WTC11 (cell line): ENCODE measurements at regions not wholly inside any gene's neighbourhood (a gene's known extent, or its start where the extent isn't known, plus 50 kb on each side); places are given as distances from the start of the nearest gene placed in this dataset.

ENCODE experiments used
- ATAC-seq: fragments of 200-7000 bp; cut with Tn5 transposase; 2 replicates; pipeline ENCODE4 v1.10.0; 2021; ENCODE audit warnings: mild to moderate bottlenecking, moderate library complexity
- CTCF ChIA-PET: fragments of 300-600 bp; sonication (Branson Sonifier 250); formaldehyde crosslinking; loops from one replicate; lab custom pipeline; 2021; ENCODE audit warnings: antibody characterized with exemption; lab: Charles Lee
- POLR2A ChIA-PET: fragments of 350-600 bp; sonication (Branson Sonifier 250); formaldehyde crosslinking; loops from one replicate; lab custom pipeline; 2021; ENCODE audit warnings: antibody characterized with exemption; lab: Charles Lee
- DNase-seq: peaks from one replicate; pipeline ENCODE4 v3.0.0; 2021; ENCODE audit warnings: low spot score
- H3K27ac Mint-ChIP-seq: 2 replicates; pipeline ENCODE4 v1.8.0; 2021; ENCODE audit warnings: mixed read lengths
- H3K27me3 Mint-ChIP-seq: 2 replicates; pipeline ENCODE4 v1.8.0; 2021; ENCODE audit warnings: low read depth, mild to moderate bottlenecking, moderate library complexity, mixed read lengths
- H3K36me3 Mint-ChIP-seq: 2 replicates; pipeline ENCODE4 v1.8.0; 2021; ENCODE audit warnings: mixed read lengths
- H3K4me1 Mint-ChIP-seq: 2 replicates; pipeline ENCODE4 v1.8.0; 2022; ENCODE audit warnings: mixed read lengths
- H3K4me3 Mint-ChIP-seq: 2 replicates; pipeline ENCODE4 v1.8.0; 2021; ENCODE audit warnings: mild to moderate bottlenecking, moderate library complexity, mixed read lengths
- H3K9me3 Mint-ChIP-seq: 2 replicates; pipeline ENCODE4 v1.8.0; 2021; ENCODE audit warnings: mixed read lengths
- ESRRA ChIP-seq: sonication (generic); formaldehyde crosslinking; IDR thresholded peaks from 2 replicates; pipeline ENCODE4 v1.8.1; 2022; ENCODE audit warnings: mild to moderate bottlenecking, missing genetic modification reagents, borderline replicate concordance
- GABPB1 ChIP-seq: sonication (generic); formaldehyde crosslinking; IDR thresholded peaks from 2 replicates; pipeline ENCODE4 v1.8.1; 2023; ENCODE audit warnings: mild to moderate bottlenecking, missing genetic modification reagents
- GRHL2 ChIP-seq: fragments of 250-450 bp; sonication (Bioruptor Pico); IDR thresholded peaks from 2 replicates; pipeline ENCODE4 v1.8.0; 2022; ENCODE audit warnings: mild to moderate bottlenecking, moderate library complexity; ENCODE audit not compliant: insufficient replicate concordance, severe bottlenecking
- GTF2I ChIP-seq: fragments of 250-450 bp; sonication (Bioruptor Pico); conservative IDR thresholded peaks from 2 replicates; pipeline ENCODE4 v1.4.0; 2021; ENCODE audit warnings: mild to moderate bottlenecking
- HMGA2 ChIP-seq: fragments of 250-450 bp; sonication (Bioruptor Pico); IDR thresholded peaks from 2 replicates; pipeline ENCODE4 v1.4.0; 2021; ENCODE audit warnings: mild to moderate bottlenecking, moderate library complexity
- MXD4 ChIP-seq: fragments of 250-450 bp; sonication (Bioruptor Pico); IDR thresholded peaks from 2 replicates; pipeline ENCODE4 v1.8.0; 2021; ENCODE audit warnings: mild to moderate bottlenecking, moderate library complexity, borderline replicate concordance
- MYBL2 ChIP-seq: sonication (generic); formaldehyde crosslinking; IDR thresholded peaks from 2 replicates; pipeline ENCODE4 v1.8.1; 2023; ENCODE audit warnings: mild to moderate bottlenecking, moderate library complexity, missing genetic modification reagents
- NR3C1 ChIP-seq: sonication (generic); formaldehyde crosslinking; conservative IDR thresholded peaks from 2 replicates; pipeline ENCODE4 v1.8.1; 2023; ENCODE audit warnings: low read depth, mild to moderate bottlenecking, missing genetic modification reagents
- RORB ChIP-seq: fragments of 250-450 bp; sonication (Bioruptor Pico); IDR thresholded peaks from 2 replicates; pipeline ENCODE4 v1.9.0; 2021; ENCODE audit warnings: mild to moderate bottlenecking
- SMAD3 ChIP-seq: sonication (generic); formaldehyde crosslinking; IDR thresholded peaks from 2 replicates; pipeline ENCODE4 v1.8.0; 2022; ENCODE audit warnings: missing genetic modification reagents, mild to moderate bottlenecking, borderline replicate concordance
- SMAD4 ChIP-seq: sonication (generic); formaldehyde crosslinking; IDR thresholded peaks from 2 replicates; pipeline ENCODE4 v1.8.0; 2022; ENCODE audit warnings: mild to moderate bottlenecking, missing genetic modification reagents
- SOX15 ChIP-seq: fragments of 250-450 bp; sonication (Bioruptor Pico); IDR thresholded peaks from 2 replicates; pipeline ENCODE4 v1.9.0; 2021; ENCODE audit warnings: mild to moderate bottlenecking
- ZNF317 ChIP-seq: sonication (generic); formaldehyde crosslinking; IDR thresholded peaks from 2 replicates; pipeline ENCODE4 v1.8.1; 2023; ENCODE audit warnings: low read depth, mild to moderate bottlenecking, moderate library complexity, missing genetic modification reagents, borderline replicate concordance
- TF ChIP-seq, protein P1 (sequence below): sonication (generic); formaldehyde crosslinking; IDR thresholded peaks from 2 replicates; pipeline ENCODE4 v1.8.1; 2023; ENCODE audit warnings: mild to moderate bottlenecking, missing genetic modification reagents
- TF ChIP-seq, protein P2 (sequence below): sonication (generic); formaldehyde crosslinking; IDR thresholded peaks from 2 replicates; pipeline ENCODE4 v1.8.1; 2023; ENCODE audit warnings: mild to moderate bottlenecking, missing genetic modification reagents, moderate library complexity
- TF ChIP-seq, protein P3 (sequence below): sonication (generic); formaldehyde crosslinking; IDR thresholded peaks from 2 replicates; pipeline ENCODE4 v1.8.0; 2023; ENCODE audit warnings: missing genetic modification reagents, mild to moderate bottlenecking, borderline replicate concordance
- TF ChIP-seq, protein P4 (sequence below): sonication (generic); formaldehyde crosslinking; IDR thresholded peaks from 2 replicates; pipeline ENCODE4 v1.8.0; 2023; ENCODE audit warnings: mild to moderate bottlenecking, missing genetic modification reagents
- TF ChIP-seq, protein P5 (sequence below): fragments of 250-450 bp; sonication (Bioruptor Pico); IDR thresholded peaks from 2 replicates; pipeline ENCODE4 v1.9.0; 2021; ENCODE audit warnings: mild to moderate bottlenecking
- TF ChIP-seq, protein P6 (sequence below): fragments of 250-450 bp; sonication (Bioruptor Pico); conservative IDR thresholded peaks from 2 replicates; pipeline ENCODE4 v1.9.0; 2021; ENCODE audit warnings: mild to moderate bottlenecking

DNA sequence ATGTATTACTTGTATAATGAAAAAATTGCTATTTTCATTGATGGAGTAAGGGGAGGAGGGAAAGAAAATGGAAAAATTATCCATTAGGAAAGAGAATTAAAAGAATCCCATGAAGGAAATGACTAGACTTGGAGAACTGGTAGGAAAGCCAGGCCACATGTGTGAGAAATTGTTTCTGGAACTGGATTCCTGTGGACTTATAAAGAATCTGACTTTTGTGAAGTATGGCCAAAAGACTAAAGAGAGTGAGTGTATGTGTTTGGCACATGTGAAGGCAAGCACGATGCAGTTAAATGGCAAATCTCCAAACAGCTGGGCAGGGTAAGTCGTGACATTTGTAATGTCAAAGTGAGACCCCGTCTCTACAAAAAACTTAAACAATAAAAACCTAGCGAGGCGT lies 89.4 kb downstream of the MTX3 start (continued):
- TF ChIP-seq, protein P1, sequence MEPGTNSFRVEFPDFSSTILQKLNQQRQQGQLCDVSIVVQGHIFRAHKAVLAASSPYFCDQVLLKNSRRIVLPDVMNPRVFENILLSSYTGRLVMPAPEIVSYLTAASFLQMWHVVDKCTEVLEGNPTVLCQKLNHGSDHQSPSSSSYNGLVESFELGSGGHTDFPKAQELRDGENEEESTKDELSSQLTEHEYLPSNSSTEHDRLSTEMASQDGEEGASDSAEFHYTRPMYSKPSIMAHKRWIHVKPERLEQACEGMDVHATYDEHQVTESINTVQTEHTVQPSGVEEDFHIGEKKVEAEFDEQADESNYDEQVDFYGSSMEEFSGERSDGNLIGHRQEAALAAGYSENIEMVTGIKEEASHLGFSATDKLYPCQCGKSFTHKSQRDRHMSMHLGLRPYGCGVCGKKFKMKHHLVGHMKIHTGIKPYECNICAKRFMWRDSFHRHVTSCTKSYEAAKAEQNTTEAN (CRISPR knock-in tag): no peak
- TF ChIP-seq MYBL2: no peak
- no peak for TF ChIP-seq ESRRA (CRISPR knock-in tag)

DNA sequence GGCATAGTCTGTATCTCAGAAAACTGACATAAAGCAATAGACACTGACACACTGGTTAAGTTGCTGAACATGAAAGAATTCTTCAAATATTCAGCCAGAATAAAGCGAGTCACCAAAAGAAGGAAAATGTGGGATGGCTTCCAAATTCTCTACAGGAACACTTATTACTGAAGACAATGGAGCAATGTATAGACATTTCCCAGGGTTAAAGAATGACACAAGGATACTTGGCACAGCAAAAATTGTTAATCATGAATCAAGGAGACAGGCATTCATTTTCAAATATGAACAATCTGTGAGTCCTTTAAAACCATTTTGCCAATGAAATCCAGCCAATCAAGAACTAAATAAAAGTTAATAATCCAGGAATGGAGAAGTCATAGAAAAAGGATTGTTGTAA lies 92.5 kb downstream of the MTX3 start:
- peaks cover 38% of the 10 kb centered on the region for H3K9me3 Mint-ChIP-seq
- no peaks in the 10 kb centered on the region for H3K4me1 Mint-ChIP-seq
- H3K27ac Mint-ChIP-seq: no peak overlapping the region
- no peaks in the 10 kb centered on the region for H3K27me3 Mint-ChIP-seq
- ChIA-PET CTCF (no interaction called here), POLR2A (no interaction called here)
- H3K36me3 Mint-ChIP-seq: peaks cover 14% of the 10 kb centered on the region
- no peak overlapping the region for H3K4me3 Mint-ChIP-seq
- TF ChIP-seq GTF2I (CRISPR knock-in tag) (no peak), RORB (CRISPR knock-in tag) (no peak), SMAD4 (CRISPR knock-in tag) (no peak), NR3C1 (CRISPR knock-in tag) (no peak), ZNF317 (CRISPR knock-in tag) (no peak), HMGA2 (no peak)
- no peak for ATAC-seq
- DNase-seq: no peak

DNA sequence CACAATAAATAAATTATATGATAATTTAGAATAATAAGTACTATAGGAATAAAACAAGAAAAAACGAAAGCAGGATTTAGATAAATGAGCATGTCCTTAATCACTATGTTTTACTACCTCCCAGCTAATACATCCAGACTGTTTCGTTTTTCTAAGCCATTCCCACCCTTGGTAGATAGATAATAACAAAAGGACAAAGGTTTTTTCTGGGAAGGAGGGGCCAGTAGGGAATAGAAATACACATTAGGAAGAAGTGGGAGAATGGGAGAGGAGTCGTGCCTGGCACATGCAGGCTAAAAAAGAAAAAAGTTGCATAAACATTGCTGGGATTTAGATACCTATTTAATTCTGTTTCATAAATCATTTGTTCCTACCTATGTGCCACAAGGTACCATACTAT lies 97.1 kb downstream of the MTX3 start:
- H3K36me3 Mint-ChIP-seq: no peaks in the 10 kb centered on the region
- ChIA-PET CTCF (interaction anchor here (0.9 kb wide), 1 partner anchor 15 kb away, joined by 3 read pairs; no protein-coding TSS in a partner anchor), POLR2A (no interaction called here)
- no peak for ATAC-seq
- H3K9me3 Mint-ChIP-seq: peaks cover 7% of the 10 kb centered on the region; the same call in 1 of the 2 replicates
- H3K27ac Mint-ChIP-seq: no peak overlapping the region
- H3K27me3 Mint-ChIP-seq: no peaks in the 10 kb centered on the region
- DNase-seq: no peak
- H3K4me1 Mint-ChIP-seq: no peaks in the 10 kb centered on the region
- no peak overlapping the region for H3K4me3 Mint-ChIP-seq
- TF ChIP-seq GTF2I (CRISPR knock-in tag) (no peak), ZNF317 (CRISPR knock-in tag) (no peak), SMAD3 (CRISPR knock-in tag) (no peak), MXD4 (no peak), GRHL2 (no peak), SOX15 (no peak), HMGA2 (no peak), SMAD4 (CRISPR knock-in tag) (no peak), GABPB1 (no peak)
- TF ChIP-seq, protein P2, sequence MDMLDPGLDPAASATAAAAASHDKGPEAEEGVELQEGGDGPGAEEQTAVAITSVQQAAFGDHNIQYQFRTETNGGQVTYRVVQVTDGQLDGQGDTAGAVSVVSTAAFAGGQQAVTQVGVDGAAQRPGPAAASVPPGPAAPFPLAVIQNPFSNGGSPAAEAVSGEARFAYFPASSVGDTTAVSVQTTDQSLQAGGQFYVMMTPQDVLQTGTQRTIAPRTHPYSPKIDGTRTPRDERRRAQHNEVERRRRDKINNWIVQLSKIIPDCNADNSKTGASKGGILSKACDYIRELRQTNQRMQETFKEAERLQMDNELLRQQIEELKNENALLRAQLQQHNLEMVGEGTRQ (CRISPR knock-in tag): no peak
- TF ChIP-seq, protein P3, sequence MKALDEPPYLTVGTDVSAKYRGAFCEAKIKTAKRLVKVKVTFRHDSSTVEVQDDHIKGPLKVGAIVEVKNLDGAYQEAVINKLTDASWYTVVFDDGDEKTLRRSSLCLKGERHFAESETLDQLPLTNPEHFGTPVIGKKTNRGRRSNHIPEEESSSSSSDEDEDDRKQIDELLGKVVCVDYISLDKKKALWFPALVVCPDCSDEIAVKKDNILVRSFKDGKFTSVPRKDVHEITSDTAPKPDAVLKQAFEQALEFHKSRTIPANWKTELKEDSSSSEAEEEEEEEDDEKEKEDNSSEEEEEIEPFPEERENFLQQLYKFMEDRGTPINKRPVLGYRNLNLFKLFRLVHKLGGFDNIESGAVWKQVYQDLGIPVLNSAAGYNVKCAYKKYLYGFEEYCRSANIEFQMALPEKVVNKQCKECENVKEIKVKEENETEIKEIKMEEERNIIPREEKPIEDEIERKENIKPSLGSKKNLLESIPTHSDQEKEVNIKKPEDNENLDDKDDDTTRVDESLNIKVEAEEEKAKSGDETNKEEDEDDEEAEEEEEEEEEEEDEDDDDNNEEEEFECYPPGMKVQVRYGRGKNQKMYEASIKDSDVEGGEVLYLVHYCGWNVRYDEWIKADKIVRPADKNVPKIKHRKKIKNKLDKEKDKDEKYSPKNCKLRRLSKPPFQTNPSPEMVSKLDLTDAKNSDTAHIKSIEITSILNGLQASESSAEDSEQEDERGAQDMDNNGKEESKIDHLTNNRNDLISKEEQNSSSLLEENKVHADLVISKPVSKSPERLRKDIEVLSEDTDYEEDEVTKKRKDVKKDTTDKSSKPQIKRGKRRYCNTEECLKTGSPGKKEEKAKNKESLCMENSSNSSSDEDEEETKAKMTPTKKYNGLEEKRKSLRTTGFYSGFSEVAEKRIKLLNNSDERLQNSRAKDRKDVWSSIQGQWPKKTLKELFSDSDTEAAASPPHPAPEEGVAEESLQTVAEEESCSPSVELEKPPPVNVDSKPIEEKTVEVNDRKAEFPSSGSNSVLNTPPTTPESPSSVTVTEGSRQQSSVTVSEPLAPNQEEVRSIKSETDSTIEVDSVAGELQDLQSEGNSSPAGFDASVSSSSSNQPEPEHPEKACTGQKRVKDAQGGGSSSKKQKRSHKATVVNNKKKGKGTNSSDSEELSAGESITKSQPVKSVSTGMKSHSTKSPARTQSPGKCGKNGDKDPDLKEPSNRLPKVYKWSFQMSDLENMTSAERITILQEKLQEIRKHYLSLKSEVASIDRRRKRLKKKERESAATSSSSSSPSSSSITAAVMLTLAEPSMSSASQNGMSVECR (CRISPR knock-in tag): no peak
- TF ChIP-seq, protein P4, sequence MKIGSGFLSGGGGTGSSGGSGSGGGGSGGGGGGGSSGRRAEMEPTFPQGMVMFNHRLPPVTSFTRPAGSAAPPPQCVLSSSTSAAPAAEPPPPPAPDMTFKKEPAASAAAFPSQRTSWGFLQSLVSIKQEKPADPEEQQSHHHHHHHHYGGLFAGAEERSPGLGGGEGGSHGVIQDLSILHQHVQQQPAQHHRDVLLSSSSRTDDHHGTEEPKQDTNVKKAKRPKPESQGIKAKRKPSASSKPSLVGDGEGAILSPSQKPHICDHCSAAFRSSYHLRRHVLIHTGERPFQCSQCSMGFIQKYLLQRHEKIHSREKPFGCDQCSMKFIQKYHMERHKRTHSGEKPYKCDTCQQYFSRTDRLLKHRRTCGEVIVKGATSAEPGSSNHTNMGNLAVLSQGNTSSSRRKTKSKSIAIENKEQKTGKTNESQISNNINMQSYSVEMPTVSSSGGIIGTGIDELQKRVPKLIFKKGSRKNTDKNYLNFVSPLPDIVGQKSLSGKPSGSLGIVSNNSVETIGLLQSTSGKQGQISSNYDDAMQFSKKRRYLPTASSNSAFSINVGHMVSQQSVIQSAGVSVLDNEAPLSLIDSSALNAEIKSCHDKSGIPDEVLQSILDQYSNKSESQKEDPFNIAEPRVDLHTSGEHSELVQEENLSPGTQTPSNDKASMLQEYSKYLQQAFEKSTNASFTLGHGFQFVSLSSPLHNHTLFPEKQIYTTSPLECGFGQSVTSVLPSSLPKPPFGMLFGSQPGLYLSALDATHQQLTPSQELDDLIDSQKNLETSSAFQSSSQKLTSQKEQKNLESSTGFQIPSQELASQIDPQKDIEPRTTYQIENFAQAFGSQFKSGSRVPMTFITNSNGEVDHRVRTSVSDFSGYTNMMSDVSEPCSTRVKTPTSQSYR (CRISPR knock-in tag): no peak
- TF ChIP-seq, protein P5, sequence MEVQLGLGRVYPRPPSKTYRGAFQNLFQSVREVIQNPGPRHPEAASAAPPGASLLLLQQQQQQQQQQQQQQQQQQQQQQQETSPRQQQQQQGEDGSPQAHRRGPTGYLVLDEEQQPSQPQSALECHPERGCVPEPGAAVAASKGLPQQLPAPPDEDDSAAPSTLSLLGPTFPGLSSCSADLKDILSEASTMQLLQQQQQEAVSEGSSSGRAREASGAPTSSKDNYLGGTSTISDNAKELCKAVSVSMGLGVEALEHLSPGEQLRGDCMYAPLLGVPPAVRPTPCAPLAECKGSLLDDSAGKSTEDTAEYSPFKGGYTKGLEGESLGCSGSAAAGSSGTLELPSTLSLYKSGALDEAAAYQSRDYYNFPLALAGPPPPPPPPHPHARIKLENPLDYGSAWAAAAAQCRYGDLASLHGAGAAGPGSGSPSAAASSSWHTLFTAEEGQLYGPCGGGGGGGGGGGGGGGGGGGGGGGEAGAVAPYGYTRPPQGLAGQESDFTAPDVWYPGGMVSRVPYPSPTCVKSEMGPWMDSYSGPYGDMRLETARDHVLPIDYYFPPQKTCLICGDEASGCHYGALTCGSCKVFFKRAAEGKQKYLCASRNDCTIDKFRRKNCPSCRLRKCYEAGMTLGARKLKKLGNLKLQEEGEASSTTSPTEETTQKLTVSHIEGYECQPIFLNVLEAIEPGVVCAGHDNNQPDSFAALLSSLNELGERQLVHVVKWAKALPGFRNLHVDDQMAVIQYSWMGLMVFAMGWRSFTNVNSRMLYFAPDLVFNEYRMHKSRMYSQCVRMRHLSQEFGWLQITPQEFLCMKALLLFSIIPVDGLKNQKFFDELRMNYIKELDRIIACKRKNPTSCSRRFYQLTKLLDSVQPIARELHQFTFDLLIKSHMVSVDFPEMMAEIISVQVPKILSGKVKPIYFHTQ (CRISPR knock-in tag): no peak
- TF ChIP-seq, protein P6, sequence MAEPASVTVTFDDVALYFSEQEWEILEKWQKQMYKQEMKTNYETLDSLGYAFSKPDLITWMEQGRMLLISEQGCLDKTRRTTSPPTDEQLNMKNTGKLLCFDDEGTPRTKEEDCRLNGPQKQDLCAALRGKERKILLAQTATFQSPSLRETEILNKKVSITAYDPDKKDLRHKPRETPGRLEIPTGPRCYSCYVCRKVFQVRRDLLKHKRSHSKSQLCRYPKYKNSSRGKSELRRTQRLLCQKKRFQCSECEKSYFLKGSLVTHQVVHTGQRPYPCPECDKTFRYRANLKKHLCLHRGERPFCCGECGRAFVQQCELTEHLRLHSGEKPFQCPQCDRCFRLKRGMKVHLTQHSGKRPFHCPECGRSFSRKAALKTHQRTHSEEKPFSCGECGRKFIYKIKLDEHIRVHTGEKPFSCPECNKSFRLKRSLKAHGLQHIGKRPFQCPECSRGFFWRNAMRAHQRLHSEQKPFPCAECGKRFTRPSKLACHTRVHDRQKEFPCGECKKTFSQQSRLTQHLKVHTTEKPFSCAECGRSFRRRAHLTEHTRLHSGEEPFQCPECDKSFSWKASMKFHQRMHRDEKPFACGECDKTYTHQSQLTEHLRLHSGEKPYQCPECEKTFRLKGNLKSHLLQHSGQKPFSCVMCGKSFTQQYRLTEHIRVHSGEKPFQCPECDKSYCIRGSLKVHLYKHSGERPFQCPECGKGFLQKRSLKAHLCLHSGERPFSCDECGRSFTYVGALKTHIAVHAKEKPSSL: no peak
